Ascending aorta (tissue), 2 donors: ENCODE measurements at regions not wholly inside any gene's neighbourhood (a gene's known extent, or its start where the extent isn't known, plus 50 kb on each side); places are given as distances from the start of the nearest gene placed in this dataset.

ENCODE experiments used
- DNase-seq, 2 donors: peaks; one replicate each; pipeline ENCODE4 v3.0.0-alpha.2; 2019; ENCODE audit warnings: low spot score in 2 of 2
- H3K27ac ChIP-seq, 2 donors: fragments of 200-600 bp; sonication (generic); one replicate each; pipeline ENCODE4 v1.5.1; 2016 to 2017; ENCODE audit warnings: mild to moderate bottlenecking in 1 of 2
- H3K27me3 ChIP-seq: fragments of 200-600 bp; sonication (generic); one replicate; pipeline ENCODE4 v1.5.1; 2017
- H3K36me3 ChIP-seq, 2 donors: fragments of 200-600 bp; sonication (generic); one replicate each; pipeline ENCODE4 v1.5.1; 2016
- H3K4me1 ChIP-seq, 2 donors: fragments of 200-600 bp; sonication (generic); one replicate each; pipeline ENCODE4 v1.5.1; 2016 to 2017; ENCODE audit warnings: mild to moderate bottlenecking in 1 of 2
- H3K4me3 ChIP-seq, 2 donors: fragments of 200-600 bp; sonication (generic); one replicate each; pipeline ENCODE4 v1.5.1; 2016 to 2017; ENCODE audit warnings: mild to moderate bottlenecking in 1 of 2
- H3K9me3 ChIP-seq, 2 donors: fragments of 200-600 bp; sonication (generic); one replicate each; pipeline ENCODE4 v1.5.1; 2016
- CTCF ChIP-seq, 3 experiments: fragments of 200-600 bp in 2 of 3; fragments of 450-650 bp in 1 of 3; sonication (generic) in 2 of 3; IDR thresholded peaks; one replicate each; pipeline ENCODE4 v1.5.1; 2016 to 2019; ENCODE audit warnings: antibody characterized with exemption in 3 of 3, mild to moderate bottlenecking in 1 of 3, moderate library complexity in 1 of 3
- intact Hi-C: fragments of 100-400 bp; cut with DNase I; formaldehyde crosslinking; loops from one replicate; pipeline ENCODE4 v1.15.1; 2023

GRCh38 chr10:23525406-23525805 lies 86.5 kb downstream of the OTUD1 start:
- DNase-seq, result no peak
- Histone ChIP-seq H3K4me3 (no peak overlapping the region), H3K9me3 (no peaks in the 10 kb centered on the region), H3K27ac (no peak overlapping the region), H3K4me1 (no peaks in the 10 kb centered on the region), H3K36me3 (no peaks in the 10 kb centered on the region), H3K27me3 (no peaks in the 10 kb centered on the region)
- peak; percentile 12 to 39 (median 24) for TF ChIP-seq CTCF (IDR thresholded peaks at IDR 0.05)
- intact Hi-C loops, result no loop called here

GRCh38 chr10:23528419-23528818 lies 89.5 kb downstream of the OTUD1 start:
- no peaks in the 10 kb centered on the region for H3K27me3 ChIP-seq
- no peaks in the 10 kb centered on the region for H3K4me1 ChIP-seq
- DNase-seq, result no peak
- no peak overlapping the region for H3K4me3 ChIP-seq
- no peaks in the 10 kb centered on the region for H3K9me3 ChIP-seq
- H3K36me3 ChIP-seq, result no peaks in the 10 kb centered on the region
- TF ChIP-seq CTCF (IDR thresholded peaks at IDR 0.05), result no peak
- intact Hi-C loops, result no loop called here
- H3K27ac ChIP-seq, result no peak overlapping the region

- Histone ChIP-seq H3K9me3 (no peaks in the 10 kb centered on the region), H3K27me3 (no peaks in the 10 kb centered on the region), H3K4me1 (no peaks in the 10 kb centered on the region), H3K4me3 (no peak overlapping the region), H3K36me3 (no peaks in the 10 kb centered on the region), H3K27ac (no peak overlapping the region)
- no peak for TF ChIP-seq CTCF (IDR thresholded peaks at IDR 0.05)
- intact Hi-C loops, result no loop called here
- DNase-seq, result no peak
Observed at GRCh38 chr10:23529625-23530024, 90.8 kb downstream of the OTUD1 start.

- no peaks in the 10 kb centered on the region for H3K36me3 ChIP-seq
- intact Hi-C loops, result no loop called here
Observed at GRCh38 chr10:23530079-23530478, 91.2 kb downstream of the OTUD1 start.

GRCh38 chr10:23533212-23533611 lies 94.3 kb downstream of the OTUD1 start:
- H3K27me3 ChIP-seq, result no peaks in the 10 kb centered on the region
- no peak for TF ChIP-seq CTCF (IDR thresholded peaks at IDR 0.05)
- H3K36me3 ChIP-seq, result no peaks in the 10 kb centered on the region
- no peaks in the 10 kb centered on the region for H3K9me3 ChIP-seq
- H3K4me1 ChIP-seq, result no peaks in the 10 kb centered on the region
- H3K4me3 ChIP-seq, result no peak overlapping the region
- intact Hi-C loops, result no loop called here
- DNase-seq, result no peak
- no peak overlapping the region for H3K27ac ChIP-seq

More at GRCh38 chr10:23530079-23530478, 91.2 kb downstream of the OTUD1 start:
- TF ChIP-seq CTCF (IDR thresholded peaks at IDR 0.05), result peak in 2 of 3 experiments; percentile 19 to 33
- Histone ChIP-seq H3K9me3 (no peaks in the 10 kb centered on the region), H3K27me3 (no peaks in the 10 kb centered on the region), H3K27ac (no peak overlapping the region), H3K4me1 (no peaks in the 10 kb centered on the region), H3K4me3 (no peak overlapping the region)
- DNase-seq, result no peak

- no peaks in the 10 kb centered on the region for H3K4me1 ChIP-seq
- H3K9me3 ChIP-seq, result no peaks in the 10 kb centered on the region
- intact Hi-C loops, result no loop called here
- H3K4me3 ChIP-seq, result no peak overlapping the region
- no peaks in the 10 kb centered on the region for H3K27me3 ChIP-seq
- TF ChIP-seq CTCF (IDR thresholded peaks at IDR 0.05), result no peak
- H3K27ac ChIP-seq, result no peak overlapping the region
- DNase-seq, result no peak
- no peaks in the 10 kb centered on the region for H3K36me3 ChIP-seq
Observed at GRCh38 chr10:23534326-23534725, 95.5 kb downstream of the OTUD1 start.
